PC-3 (cell line): ENCODE measurements at regions not wholly inside any gene's neighbourhood (a gene's known extent, or its start where the extent isn't known, plus 50 kb on each side); places are given as distances from the start of the nearest gene placed in this dataset.

Source experiments
- ATAC-seq: fragments of 200-7000 bp; cut with Tn5 transposase; 2 replicates; pipeline ENCODE4 v1.9.1; 2020; ENCODE audit warnings: mild to moderate bottlenecking, moderate library complexity
- BruUV-seq: library from RNA; stranded (reverse); fragments of 400-500 nt; replicated peaks from 2 replicates; lab custom pipeline; 2021; lab: Mats Ljungman, UMichigan
- CTCF ChIA-PET: fragments of 300-600 bp; sonication (Branson Sonifier 250); formaldehyde crosslinking; loops from one replicate; lab custom pipeline; 2022; ENCODE audit warnings: antibody characterized with exemption; lab: Charles Lee
- POLR2A ChIA-PET: fragments of 300-600 bp; sonication (Branson Sonifier 250); formaldehyde crosslinking; loops from one replicate; lab custom pipeline; 2022; ENCODE audit warnings: antibody characterized with exemption; ENCODE audit not compliant: unreplicated experiment; lab: Charles Lee
- DNase-seq: peaks from one replicate; pipeline ENCODE4 v3.0.0-alpha.2; 2015
- H2AFZ ChIP-seq: fragments of 300-600 bp; sonication (generic); 2 replicates; pipeline ENCODE4 v1.6.0; 2016; ENCODE audit warnings: antibody characterized with exemption, low read length
- H3F3A ChIP-seq: fragments of 300-600 bp; sonication (generic); one replicate; pipeline ENCODE4 v1.6.0; 2017; ENCODE audit warnings: antibody characterized with exemption, low read length, control low read depth, mild to moderate bottlenecking; ENCODE audit not compliant: unreplicated experiment
- H3K27ac ChIP-seq: fragments of 300-600 bp; sonication (generic); 2 replicates; pipeline ENCODE4 v1.5.1; 2016; ENCODE audit warnings: mild to moderate bottlenecking, low read length
- H3K27me3 ChIP-seq: fragments of 300-600 bp; sonication (generic); 2 replicates; pipeline ENCODE4 v1.6.1; 2016; ENCODE audit warnings: low read length, mixed read lengths
- H3K36me3 ChIP-seq: fragments of 300-600 bp; sonication (generic); 2 replicates; pipeline ENCODE4 v1.6.1; 2016; ENCODE audit warnings: low read depth, mixed run types, low read length, mixed read lengths
- H3K4me1 ChIP-seq: fragments of 300-600 bp; sonication (generic); 2 replicates; pipeline ENCODE4 v1.5.1; 2016; ENCODE audit warnings: low read length; ENCODE audit not compliant: insufficient read depth
- H3K4me2 ChIP-seq: fragments of 300-600 bp; sonication (generic); 2 replicates; pipeline ENCODE4 v1.6.0; 2016; ENCODE audit warnings: low read length
- H3K4me3 ChIP-seq: fragments of 300-600 bp; sonication (generic); 2 replicates; pipeline ENCODE4 v1.5.1; 2016; ENCODE audit warnings: mild to moderate bottlenecking, low read length, mixed read lengths
- H3K79me2 ChIP-seq: fragments of 300-600 bp; sonication (generic); 2 replicates; pipeline ENCODE4 v1.6.1; 2017; ENCODE audit warnings: low read length, mixed read lengths
- H3K9ac ChIP-seq: fragments of 300-600 bp; sonication (generic); 2 replicates; pipeline ENCODE4 v1.6.0; 2016; ENCODE audit warnings: mild to moderate bottlenecking, low read length
- H3K9me2 ChIP-seq: fragments of 300-600 bp; sonication (generic); replicated peaks from 2 replicates; pipeline ENCODE4 v1.6.1; 2016; ENCODE audit warnings: mixed run types, low read length, mixed read lengths
- H3K9me3 ChIP-seq: fragments of 300-600 bp; sonication (generic); 2 replicates; pipeline ENCODE4 v1.6.1; 2016; ENCODE audit warnings: low read length, mixed read lengths
- H4K20me1 ChIP-seq: fragments of 300-600 bp; sonication (generic); 2 replicates; pipeline ENCODE4 v1.6.1; 2016; ENCODE audit warnings: low read length, mixed read lengths
- EZH2 ChIP-seq: fragments of 300-600 bp; sonication (generic); IDR thresholded peaks from one replicate; pipeline ENCODE4 v1.6.1; 2017; ENCODE audit warnings: antibody characterized with exemption, mild to moderate bottlenecking, low read length; ENCODE audit not compliant: unreplicated experiment
- EZH2phosphoT487 ChIP-seq: fragments of 300-600 bp; sonication (generic); IDR thresholded peaks from 2 replicates; pipeline ENCODE4 v1.6.1; 2018; ENCODE audit warnings: mild to moderate bottlenecking, antibody characterized with exemption, low read length, borderline replicate concordance
- intact Hi-C: fragments of 100-400 bp; cut with micrococcal nuclease; formaldehyde crosslinking; loops from 2 replicates; pipeline ENCODE4 v1.9.0; 2023
- TF ChIP-seq, protein P1 (sequence below): fragments of 300-600 bp; sonication (generic); conservative IDR thresholded peaks from 2 replicates; pipeline ENCODE4 v1.5.1; 2017; ENCODE audit warnings: antibody characterized with exemption, low read depth, mild to moderate bottlenecking, low read length

DNA sequence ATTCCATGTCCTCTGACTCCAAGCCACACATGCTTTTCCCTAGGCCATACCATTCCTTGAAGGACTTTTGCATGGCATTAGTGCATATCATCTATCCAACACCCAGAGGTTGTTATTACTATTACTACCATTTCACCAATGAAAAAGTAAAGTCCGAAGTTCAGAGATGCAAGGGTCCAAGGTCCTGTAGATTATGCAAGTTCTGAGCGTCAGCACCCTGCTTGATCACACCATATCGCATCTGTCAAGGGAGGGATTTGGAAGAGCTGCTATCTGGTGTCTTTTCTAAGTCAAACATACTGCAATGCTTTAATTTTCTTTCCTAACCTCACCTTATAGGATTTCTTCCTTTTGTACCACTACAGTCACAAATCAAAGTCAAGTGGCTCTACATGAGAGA is 214.7 kb upstream of the CADM1 start:
- no peaks in the 10 kb centered on the region for H3K36me3 ChIP-seq
- ChIA-PET POLR2A (no interaction called here), CTCF (no interaction called here)
- ATAC-seq = no peak
- H3F3A ChIP-seq = no peaks in the 10 kb centered on the region
- no peak overlapping the region for H2AFZ ChIP-seq
- DNase-seq = no peak
- no peaks in the 10 kb centered on the region for H3K4me1 ChIP-seq
- no peak overlapping the region for H3K4me2 ChIP-seq
- H3K27me3 ChIP-seq = no peaks in the 10 kb centered on the region
- H3K79me2 ChIP-seq = no peaks in the 10 kb centered on the region
- H4K20me1 ChIP-seq = no peaks in the 10 kb centered on the region
- BruUV-seq = no TSS peak
- H3K4me3 ChIP-seq = no peak overlapping the region
- no peak for TF ChIP-seq EZH2
- TF ChIP-seq, protein P1, sequence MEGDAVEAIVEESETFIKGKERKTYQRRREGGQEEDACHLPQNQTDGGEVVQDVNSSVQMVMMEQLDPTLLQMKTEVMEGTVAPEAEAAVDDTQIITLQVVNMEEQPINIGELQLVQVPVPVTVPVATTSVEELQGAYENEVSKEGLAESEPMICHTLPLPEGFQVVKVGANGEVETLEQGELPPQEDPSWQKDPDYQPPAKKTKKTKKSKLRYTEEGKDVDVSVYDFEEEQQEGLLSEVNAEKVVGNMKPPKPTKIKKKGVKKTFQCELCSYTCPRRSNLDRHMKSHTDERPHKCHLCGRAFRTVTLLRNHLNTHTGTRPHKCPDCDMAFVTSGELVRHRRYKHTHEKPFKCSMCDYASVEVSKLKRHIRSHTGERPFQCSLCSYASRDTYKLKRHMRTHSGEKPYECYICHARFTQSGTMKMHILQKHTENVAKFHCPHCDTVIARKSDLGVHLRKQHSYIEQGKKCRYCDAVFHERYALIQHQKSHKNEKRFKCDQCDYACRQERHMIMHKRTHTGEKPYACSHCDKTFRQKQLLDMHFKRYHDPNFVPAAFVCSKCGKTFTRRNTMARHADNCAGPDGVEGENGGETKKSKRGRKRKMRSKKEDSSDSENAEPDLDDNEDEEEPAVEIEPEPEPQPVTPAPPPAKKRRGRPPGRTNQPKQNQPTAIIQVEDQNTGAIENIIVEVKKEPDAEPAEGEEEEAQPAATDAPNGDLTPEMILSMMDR = no peak
- TF ChIP-seq EZH2phosphoT487 = no peak
- H3K9ac ChIP-seq = no peak overlapping the region
- intact Hi-C loops = no loop called here
- H3K9me3 ChIP-seq = peaks cover 17% of the 10 kb centered on the region
- no peaks in the 10 kb centered on the region for H3K9me2 ChIP-seq
- no peak overlapping the region for H3K27ac ChIP-seq

DNA sequence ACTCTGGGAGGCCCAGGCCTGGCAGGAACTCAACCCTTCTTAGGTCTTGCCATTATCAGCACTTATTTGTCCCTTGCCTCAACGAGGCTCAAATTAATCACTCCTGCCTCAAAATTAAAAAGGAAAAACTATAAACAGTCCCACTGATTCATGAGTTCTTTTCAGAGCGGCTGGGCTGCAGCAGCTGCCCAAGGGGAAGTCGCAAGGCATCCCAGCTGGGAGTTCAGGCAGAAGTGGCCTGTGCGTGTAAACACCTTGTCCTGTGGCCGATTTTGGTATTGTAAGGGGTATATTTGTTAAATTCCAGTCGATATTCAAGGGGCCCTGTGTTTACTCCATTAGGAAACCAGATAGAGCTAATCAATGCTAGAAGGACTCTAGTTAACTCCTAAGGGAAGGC is 213.9 kb upstream of the CADM1 start:
- POLR2A ChIA-PET = no interaction called here
- Histone ChIP-seq H3F3A (no peaks in the 10 kb centered on the region), H3K27ac (no peak overlapping the region), H3K4me2 (no peak overlapping the region), H3K36me3 (no peaks in the 10 kb centered on the region), H3K27me3 (no peaks in the 10 kb centered on the region), H3K79me2 (no peaks in the 10 kb centered on the region), H3K4me1 (no peaks in the 10 kb centered on the region), H3K9me3 (peaks cover 17% of the 10 kb centered on the region), H2AFZ (no peak overlapping the region), H3K9me2 (no peaks in the 10 kb centered on the region), H3K9ac (no peak overlapping the region), H4K20me1 (no peaks in the 10 kb centered on the region), H3K4me3 (no peak overlapping the region)
- ATAC-seq (no peak), DNase-seq (no peak)
- CTCF ChIA-PET = no interaction called here
- intact Hi-C loops = no loop called here
- no TSS peak for BruUV-seq
- TF ChIP-seq EZH2phosphoT487 = no peak
- TF ChIP-seq EZH2 = no peak
- TF ChIP-seq, protein P1 = no peak

DNA sequence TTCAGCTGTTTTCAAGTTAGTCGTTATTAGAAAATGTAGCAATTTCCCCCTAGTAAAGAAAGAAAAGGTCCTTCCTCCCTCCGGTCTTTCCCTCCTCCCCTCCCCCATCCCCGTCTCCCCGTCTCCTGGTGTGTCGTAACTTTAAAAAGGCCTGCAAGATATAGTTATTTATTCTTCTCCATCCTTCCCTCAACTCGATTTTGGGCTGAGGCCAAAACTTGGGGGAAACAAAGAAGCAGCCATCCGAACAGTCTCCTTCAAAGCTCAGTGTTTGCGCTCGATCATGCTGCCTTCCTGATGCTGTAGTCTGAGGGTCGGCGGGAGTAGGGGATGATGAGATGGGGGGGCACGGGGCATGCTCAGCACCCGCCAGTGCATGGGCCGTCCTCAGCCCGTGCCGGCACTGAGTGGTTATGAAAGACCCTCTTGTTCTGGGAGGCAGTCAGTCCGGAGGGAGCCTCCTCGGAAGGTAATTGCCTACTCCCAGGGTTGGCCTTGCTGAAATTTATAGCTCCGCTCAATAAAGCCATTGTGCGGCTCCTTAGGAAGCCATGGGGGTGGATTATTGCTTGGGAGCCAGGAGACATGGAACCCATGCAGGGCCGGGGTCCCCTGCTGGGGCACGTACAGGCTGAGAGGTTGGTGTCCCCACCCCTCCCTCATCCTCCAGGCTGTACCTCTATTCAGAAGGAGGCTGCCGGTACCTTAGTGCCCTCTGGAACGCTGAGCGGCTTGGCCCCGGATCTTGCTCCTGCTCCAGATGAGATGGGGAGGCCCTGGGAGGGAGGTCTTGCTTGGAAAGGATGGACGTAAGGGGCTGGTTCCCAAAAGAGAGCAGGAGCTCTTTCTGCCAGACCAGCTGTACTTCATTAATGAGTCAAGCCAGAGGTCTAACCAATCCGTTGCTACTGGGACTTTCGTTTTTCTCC is 212.7 kb upstream of the CADM1 start:
- POLR2A ChIA-PET = no interaction called here
- no peak for TF ChIP-seq EZH2phosphoT487
- no peak for TF ChIP-seq EZH2
- TF ChIP-seq, protein P1 = no peak
- no peaks in the 10 kb centered on the region for H3K27me3 ChIP-seq
- CTCF ChIA-PET = no interaction called here
- no peaks in the 10 kb centered on the region for H4K20me1 ChIP-seq
- no peaks in the 10 kb centered on the region for H3K4me1 ChIP-seq
- H3K4me2 ChIP-seq = no peak overlapping the region
- ATAC-seq (no peak), DNase-seq (no peak)
- no peaks in the 10 kb centered on the region for H3K36me3 ChIP-seq
- no peaks in the 10 kb centered on the region for H3K79me2 ChIP-seq
- no peaks in the 10 kb centered on the region for H3F3A ChIP-seq
- peaks cover 17% of the 10 kb centered on the region for H3K9me3 ChIP-seq
- H3K9ac ChIP-seq = no peak overlapping the region
- intact Hi-C loops = no loop called here
- H3K4me3 ChIP-seq = no peak overlapping the region
- H2AFZ ChIP-seq = no peak overlapping the region
- no peaks in the 10 kb centered on the region for H3K9me2 ChIP-seq
- H3K27ac ChIP-seq = no peak overlapping the region
- BruUV-seq = no TSS peak
